SK-N-SH (cell line): ENCODE measurements at regions not wholly inside any gene's neighbourhood (a gene's known extent, or its start where the extent isn't known, plus 50 kb on each side); places are given as distances from the start of the nearest gene placed in this dataset.

Experiments used
- CTCF ChIA-PET: fragments of 300-600, 350-600 bp; formaldehyde crosslinking; extraction: SDS; loops from one replicate; lab custom pipeline; 2021; lab: Yijun Ruan, JAX
- POLR2A ChIA-PET: fragments of 350-600 bp; sonication (Branson Sonifier 250); formaldehyde crosslinking; extraction: SDS; loops from one replicate; lab custom pipeline; 2020; ENCODE audit warnings: antibody characterized with exemption, inconsistent platforms; lab: Yijun Ruan, JAX
- DNase-seq: peaks from one replicate; pipeline ENCODE4 v3.0.0; 2012
- H2AFZ ChIP-seq: fragments of 200-600 bp; sonication (generic); 2 replicates; pipeline ENCODE4 v1.8.1; 2016; ENCODE audit warnings: antibody characterized with exemption, mild to moderate bottlenecking, low read depth
- H3F3A ChIP-seq: fragments of 200-600 bp; sonication (generic); replicated peaks from 2 replicates; pipeline ENCODE3; 2016; ENCODE audit warnings: antibody characterized with exemption, mild to moderate bottlenecking; ENCODE audit not compliant: insufficient read depth
- H3K27ac ChIP-seq, 2 experiments: fragments of 200-500 bp in 1 of 2; fragments of 200-600 bp in 1 of 2; sonication (Bioruptor generic) in 1 of 2; sonication (generic), shearing (Covaris generic) in 1 of 2; 2 replicates each; pipeline versions ENCODE4 v1.5.1 to v1.6.1; 2014 to 2016; ENCODE audit warnings: low read depth in 2 of 2, inconsistent platforms in 1 of 2, low read length in 1 of 2, mild to moderate bottlenecking in 1 of 2, mixed read lengths in 1 of 2
- H3K27me3 ChIP-seq: fragments of 200-600 bp; sonication (generic), shearing (Covaris generic); 2 replicates; pipeline ENCODE4 v1.6.1; 2016; ENCODE audit warnings: mixed run types; ENCODE audit not compliant: insufficient read depth
- H3K36me3 ChIP-seq, 2 experiments: fragments of 200-500 bp in 1 of 2; fragments of 200-600 bp in 1 of 2; sonication (Bioruptor generic) in 1 of 2; sonication (generic) in 1 of 2; replicated peaks in 1 of 2; 2 replicates each; pipeline versions ENCODE3 to v1.5.1; 2014 to 2016; ENCODE audit warnings: low read length in 1 of 2, mild to moderate bottlenecking in 1 of 2; ENCODE audit not compliant: insufficient read depth in 2 of 2, control insufficient read depth in 1 of 2
- H3K4me1 ChIP-seq, 2 experiments: fragments of 200-500 bp in 1 of 2; fragments of 200-600 bp in 1 of 2; sonication (Bioruptor generic) in 1 of 2; sonication (generic), shearing (Covaris generic) in 1 of 2; 2 replicates each; pipeline versions ENCODE4 v1.5.1 to v1.6.1; 2014 to 2016; ENCODE audit warnings: low read depth in 1 of 2, low read length in 1 of 2, mixed run types in 1 of 2; ENCODE audit not compliant: insufficient read depth in 2 of 2, control insufficient read depth in 1 of 2
- H3K4me2 ChIP-seq: fragments of 200-600 bp; sonication (generic), shearing (Covaris generic); 2 replicates; pipeline ENCODE4 v1.6.1; 2017; ENCODE audit warnings: mixed run types
- H3K4me3 ChIP-seq, 2 experiments: fragments of 200-500 bp in 1 of 2; fragments of 200-600 bp in 1 of 2; sonication (Bioruptor generic) in 1 of 2; sonication (generic), shearing (Covaris generic) in 1 of 2; 2 replicates each; pipeline versions ENCODE4 v1.5.1 to v1.8.1; 2014 to 2016; ENCODE audit warnings: low read depth in 2 of 2, inconsistent platforms in 1 of 2, low read length in 1 of 2, mild to moderate bottlenecking in 1 of 2, mixed read lengths in 1 of 2, moderate library complexity in 1 of 2
- H3K79me2 ChIP-seq: fragments of 200-600 bp; sonication (generic); 2 replicates; pipeline ENCODE4 v1.8.1; 2017; ENCODE audit warnings: mild to moderate bottlenecking; ENCODE audit not compliant: insufficient read depth
- H3K9ac ChIP-seq: fragments of 200-600 bp; sonication (generic); 2 replicates; pipeline ENCODE4 v1.6.1; 2017; ENCODE audit warnings: mixed run types
- H3K9me2 ChIP-seq: fragments of 200-600 bp; sonication (generic); 2 replicates; pipeline ENCODE4 v1.6.1; 2017; ENCODE audit warnings: mixed run types
- H3K9me3 ChIP-seq: fragments of 200-600 bp; sonication (generic); 2 replicates; pipeline ENCODE4 v1.6.1; 2017; ENCODE audit warnings: mixed run types, mild to moderate bottlenecking, moderate library complexity
- H4K20me1 ChIP-seq: fragments of 200-600 bp; sonication (generic); 2 replicates; pipeline ENCODE4 v1.6.1; 2017; ENCODE audit warnings: mild to moderate bottlenecking, mixed run types; ENCODE audit not compliant: insufficient read depth
- CTCF ChIP-seq: fragments of 200-600 bp; sonication (generic); IDR thresholded peaks from 2 replicates; pipeline ENCODE4 v1.6.1; 2017; ENCODE audit warnings: antibody characterized with exemption, mild to moderate bottlenecking, moderate library complexity
- EP300 ChIP-seq, 2 experiments: IDR thresholded peaks; 2 replicates each; pipeline versions ENCODE4 v1.4.0 to v1.6.1; 2012; ENCODE audit warnings: borderline replicate concordance in 1 of 2, low read depth in 1 of 2, low read length in 1 of 2
- EZH2phosphoT487 ChIP-seq: fragments of 200-600 bp; sonication (generic); IDR thresholded peaks from 2 replicates; pipeline ENCODE4 v1.6.1; 2017; ENCODE audit warnings: low read depth, mixed run types, mild to moderate bottlenecking, antibody characterized with exemption, moderate library complexity, borderline replicate concordance
- FOXJ3 ChIP-seq: sonication (generic); formaldehyde crosslinking; IDR thresholded peaks from 2 replicates; pipeline ENCODE4 v1.5.1; 2020; ENCODE audit warnings: mild to moderate bottlenecking, missing genetic modification reagents
- FOXM1 ChIP-seq: IDR thresholded peaks from 2 replicates; pipeline ENCODE4 v1.4.0; 2012; ENCODE audit warnings: low read depth, mild to moderate bottlenecking
- GABPA ChIP-seq: IDR thresholded peaks from 2 replicates; pipeline ENCODE4 v1.4.0; 2012; ENCODE audit warnings: low read depth, mild to moderate bottlenecking
- GATA2 ChIP-seq: sonication (generic); formaldehyde crosslinking; IDR thresholded peaks from 2 replicates; pipeline ENCODE4 v1.5.0; 2020; ENCODE audit warnings: mild to moderate bottlenecking, missing genetic modification reagents
- IRF3 ChIP-seq: fragments of 150-350 bp; IDR thresholded peaks from 2 replicates; pipeline ENCODE4 v1.6.1; 2016; ENCODE audit warnings: mild to moderate bottlenecking, low read depth, low read length
- MXI1 ChIP-seq: IDR thresholded peaks from 2 replicates; pipeline ENCODE4 v1.6.1; 2012; ENCODE audit warnings: mild to moderate bottlenecking, low read depth, low read length, improper control_type of control experiment
- RCOR1 ChIP-seq: fragments of 150-350 bp; IDR thresholded peaks from 2 replicates; pipeline ENCODE4 v1.6.1; 2017; ENCODE audit warnings: antibody characterized with exemption, low read length
- RFX5 ChIP-seq: IDR thresholded peaks from 2 replicates; pipeline ENCODE4 v1.6.1; 2012; ENCODE audit warnings: mild to moderate bottlenecking, improper control_type of control experiment, low read length
- SIN3A ChIP-seq: IDR thresholded peaks from 2 replicates; pipeline ENCODE4 v1.6.1; 2012; ENCODE audit warnings: low read depth, mild to moderate bottlenecking, low read length, moderate library complexity, borderline replicate concordance
- TEAD4 ChIP-seq: IDR thresholded peaks from 2 replicates; pipeline ENCODE4 v1.4.0; 2012; ENCODE audit warnings: mild to moderate bottlenecking, borderline replicate concordance; ENCODE audit not compliant: insufficient read depth
- WGBS: methylation state at CpG from one replicate; pipeline ENCODE4 v1.1.6; 2017; ENCODE audit warnings: low lambda C conversion rate; 5-methylcytosine and 5-hydroxymethylcytosine counted together
- TF ChIP-seq, protein P1 (sequence below): IDR thresholded peaks from 2 replicates; pipeline ENCODE4; 2012
- TF ChIP-seq, protein P2 (sequence below): IDR thresholded peaks from 2 replicates; pipeline ENCODE4 v1.6.1; 2012; ENCODE audit warnings: mild to moderate bottlenecking, low read depth, low read length, moderate library complexity

GRCh38 chr16:66228792-66229191 is 137.7 kb upstream of the CDH5 start:
- ChIA-PET POLR2A (no interaction called here), CTCF (interaction anchor here (0.8 kb wide), 1 partner anchor 8 kb away, joined by 3 read pairs; no protein-coding TSS in a partner anchor)
- Histone ChIP-seq H2AFZ (no peak overlapping the region), H3K4me2 (no peak overlapping the region), H3K79me2 (no peaks in the 10 kb centered on the region), H3K36me3 (no peaks in the 10 kb centered on the region), H3K9ac (no peak overlapping the region), H3K4me3 (no peak overlapping the region), H3K9me2 (no peaks in the 10 kb centered on the region), H3K4me1 (no peaks in the 10 kb centered on the region), H3K27me3 (peaks cover 6% of the 10 kb centered on the region; the same call in 1 of the 2 replicates), H3K9me3 (no peaks in the 10 kb centered on the region), H4K20me1 (no peaks in the 10 kb centered on the region), H3F3A (no peaks in the 10 kb centered on the region), H3K27ac (no peak overlapping the region)
- no peak for TF ChIP-seq RCOR1
- no peak for TF ChIP-seq RFX5
- no peak for TF ChIP-seq MXI1
- TF ChIP-seq GATA2 (CRISPR knock-in tag) = no peak
- TF ChIP-seq, protein P1, sequence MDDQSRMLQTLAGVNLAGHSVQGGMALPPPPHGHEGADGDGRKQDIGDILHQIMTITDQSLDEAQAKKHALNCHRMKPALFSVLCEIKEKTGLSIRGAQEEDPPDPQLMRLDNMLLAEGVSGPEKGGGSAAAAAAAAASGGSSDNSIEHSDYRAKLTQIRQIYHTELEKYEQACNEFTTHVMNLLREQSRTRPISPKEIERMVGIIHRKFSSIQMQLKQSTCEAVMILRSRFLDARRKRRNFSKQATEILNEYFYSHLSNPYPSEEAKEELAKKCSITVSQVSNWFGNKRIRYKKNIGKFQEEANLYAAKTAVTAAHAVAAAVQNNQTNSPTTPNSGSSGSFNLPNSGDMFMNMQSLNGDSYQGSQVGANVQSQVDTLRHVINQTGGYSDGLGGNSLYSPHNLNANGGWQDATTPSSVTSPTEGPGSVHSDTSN = no peak
- WGBS = 45% methylated on average over 5 of the region's 7 CpGs
- DNase-seq = no peak

DNA sequence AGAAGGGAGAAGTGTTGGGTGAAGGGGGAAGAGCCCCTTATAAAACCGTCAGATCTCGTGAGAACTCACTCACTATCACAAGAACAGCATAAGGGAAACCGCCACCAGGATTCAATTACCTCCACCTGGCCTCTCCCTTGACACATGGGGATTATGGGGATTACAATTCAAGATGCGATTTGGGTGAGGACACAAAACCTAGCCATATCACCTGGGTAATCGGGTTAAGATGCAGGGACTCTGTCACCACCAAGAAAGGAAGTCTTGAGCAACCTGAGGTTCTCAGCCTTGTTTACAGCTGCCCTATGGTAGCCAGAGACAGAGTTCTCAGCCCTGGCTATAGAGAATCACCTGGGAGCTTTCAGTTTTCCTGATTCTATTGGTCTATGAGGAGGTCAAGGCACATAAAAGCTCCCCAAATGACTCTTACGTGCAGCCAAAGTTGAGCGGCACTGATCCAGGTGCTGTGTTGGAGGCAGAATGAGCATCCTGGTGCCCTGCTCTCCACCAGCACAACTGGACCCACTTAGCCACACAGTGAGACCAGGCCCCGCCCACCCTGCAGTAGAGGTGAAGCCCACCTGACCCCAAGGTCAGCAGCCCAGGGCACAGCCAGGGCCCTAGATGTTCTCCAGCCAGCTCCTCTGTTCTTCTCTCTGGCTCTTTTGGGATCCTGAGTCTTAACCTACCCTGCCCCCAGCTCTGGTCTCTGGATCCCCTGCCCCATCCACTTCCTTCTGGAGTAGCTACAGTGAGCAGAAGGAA is 138.5 kb upstream of the CDH5 start:
- ChIA-PET POLR2A (no interaction called here), CTCF (interaction anchor here (0.8 kb wide), 1 partner anchor 9 kb away, joined by 3 read pairs; no protein-coding TSS in a partner anchor)
- Histone ChIP-seq H3K79me2 (no peaks in the 10 kb centered on the region), H3K27me3 (no peaks in the 10 kb centered on the region; the same call in 1 of the 2 replicates), H3K4me2 (no peak overlapping the region), H3K9ac (no peak overlapping the region), H3F3A (no peaks in the 10 kb centered on the region), H3K27ac (no peak overlapping the region), H3K4me3 (no peak overlapping the region), H3K36me3 (no peaks in the 10 kb centered on the region), H3K9me2 (no peaks in the 10 kb centered on the region), H3K4me1 (no peaks in the 10 kb centered on the region), H4K20me1 (no peaks in the 10 kb centered on the region), H2AFZ (no peak overlapping the region), H3K9me3 (no peaks in the 10 kb centered on the region)
- 68% methylated on average over 6 of the region's 8 CpGs for WGBS
- no peak for DNase-seq
- TF ChIP-seq GATA2 (CRISPR knock-in tag) (no peak), EP300 (IDR thresholded peaks at IDR 0.05; ENCODE audit: borderline replicate concordance in 1 of 2, low read depth in 1 of 2, low read length in 1 of 2) (no peak), FOXJ3 (no peak), EZH2phosphoT487 (no peak), GABPA (no peak), CTCF (no peak), FOXM1 (no peak), TEAD4 (no peak), IRF3 (no peak), SIN3A (no peak), RCOR1 (no peak)
- TF ChIP-seq, protein P1 = no peak
- TF ChIP-seq, protein P2, sequence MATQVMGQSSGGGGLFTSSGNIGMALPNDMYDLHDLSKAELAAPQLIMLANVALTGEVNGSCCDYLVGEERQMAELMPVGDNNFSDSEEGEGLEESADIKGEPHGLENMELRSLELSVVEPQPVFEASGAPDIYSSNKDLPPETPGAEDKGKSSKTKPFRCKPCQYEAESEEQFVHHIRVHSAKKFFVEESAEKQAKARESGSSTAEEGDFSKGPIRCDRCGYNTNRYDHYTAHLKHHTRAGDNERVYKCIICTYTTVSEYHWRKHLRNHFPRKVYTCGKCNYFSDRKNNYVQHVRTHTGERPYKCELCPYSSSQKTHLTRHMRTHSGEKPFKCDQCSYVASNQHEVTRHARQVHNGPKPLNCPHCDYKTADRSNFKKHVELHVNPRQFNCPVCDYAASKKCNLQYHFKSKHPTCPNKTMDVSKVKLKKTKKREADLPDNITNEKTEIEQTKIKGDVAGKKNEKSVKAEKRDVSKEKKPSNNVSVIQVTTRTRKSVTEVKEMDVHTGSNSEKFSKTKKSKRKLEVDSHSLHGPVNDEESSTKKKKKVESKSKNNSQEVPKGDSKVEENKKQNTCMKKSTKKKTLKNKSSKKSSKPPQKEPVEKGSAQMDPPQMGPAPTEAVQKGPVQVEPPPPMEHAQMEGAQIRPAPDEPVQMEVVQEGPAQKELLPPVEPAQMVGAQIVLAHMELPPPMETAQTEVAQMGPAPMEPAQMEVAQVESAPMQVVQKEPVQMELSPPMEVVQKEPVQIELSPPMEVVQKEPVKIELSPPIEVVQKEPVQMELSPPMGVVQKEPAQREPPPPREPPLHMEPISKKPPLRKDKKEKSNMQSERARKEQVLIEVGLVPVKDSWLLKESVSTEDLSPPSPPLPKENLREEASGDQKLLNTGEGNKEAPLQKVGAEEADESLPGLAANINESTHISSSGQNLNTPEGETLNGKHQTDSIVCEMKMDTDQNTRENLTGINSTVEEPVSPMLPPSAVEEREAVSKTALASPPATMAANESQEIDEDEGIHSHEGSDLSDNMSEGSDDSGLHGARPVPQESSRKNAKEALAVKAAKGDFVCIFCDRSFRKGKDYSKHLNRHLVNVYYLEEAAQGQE = no peak
